Left lung (tissue), 4 donors: ENCODE measurements at regions not wholly inside any gene's neighbourhood (a gene's known extent, or its start where the extent isn't known, plus 50 kb on each side); places are given as distances from the start of the nearest gene placed in this dataset.
A peak's percentile ranks its signal among the peaks of the same experiment; 100 is the strongest.

Experiments
- ATAC-seq: fragments of 200-7000 bp; cut with Tn5 transposase; one replicate; pipeline ENCODE4 v1.9.1; 2020; ENCODE audit warnings: moderate library complexity
- DNase-seq, 4 donors: peaks; one replicate each; pipeline ENCODE4 v3.0.0-alpha.2; 2013 to 2020
- H3K27ac ChIP-seq, 2 donors: fragments of 200-600 bp; sonication (generic) in 1 of 2; one replicate each; pipeline versions ENCODE4 v1.5.0 to v1.8.0; 2020 to 2021
- H3K27me3 ChIP-seq, 2 donors: fragments of 200-600 bp; sonication (generic) in 1 of 2; one replicate each; pipeline versions ENCODE4 v1.5.0 to v1.8.0; 2020 to 2021
- H3K36me3 ChIP-seq, 2 donors: fragments of 200-600 bp; sonication (generic) in 1 of 2; one replicate each; pipeline versions ENCODE4 v1.5.0 to v1.8.0; 2020 to 2021
- H3K4me1 ChIP-seq, 2 donors: fragments of 200-600 bp; one replicate each; pipeline ENCODE4 v1.8.0; 2021
- H3K4me3 ChIP-seq, 2 donors: fragments of 200-600 bp; sonication (generic) in 1 of 2; one replicate each; pipeline versions ENCODE4 v1.5.0 to v1.8.0; 2020 to 2021; ENCODE audit warnings: mild to moderate bottlenecking in 1 of 2
- H3K9me3 ChIP-seq, 2 donors: fragments of 200-600 bp; sonication (generic) in 1 of 2; one replicate each; pipeline versions ENCODE4 v1.5.0 to v1.8.0; 2020 to 2021
- CTCF ChIP-seq, 2 donors: fragments of 200-600 bp; sonication (generic) in 1 of 2; IDR thresholded peaks; one replicate each; pipeline versions ENCODE4 v1.5.0 to v1.8.0; 2021; ENCODE audit warnings: antibody characterized with exemption in 2 of 2
- intact Hi-C, 2 donors: fragments of 100-400 bp; cut with DNase I; formaldehyde crosslinking; loops; one replicate each; pipeline versions ENCODE4 v1.11.2 to v1.14.2; 2022
- donor health status: DM: no; HTN: yes; CAD: no.
- donor health status: DM: no; HTN: no; CAD: no.

GRCh38 chr6:27608916-27609883 lies 136.3 kb upstream of the ZNF184 start:
- intact Hi-C loops = no loop called here

GRCh38 chr6:27605401-27606342 lies 132.8 kb upstream of the ZNF184 start:
- no peak overlapping the region for H3K27ac ChIP-seq
- H3K4me3 ChIP-seq = no peak overlapping the region
- peaks cover 28 to 93% of the 10 kb centered on the region in 2 donors for H3K27me3 ChIP-seq
- intact Hi-C loops = no loop called here
- ATAC-seq (no peak), DNase-seq (no peak)
- H3K36me3 ChIP-seq = no peaks in the 10 kb centered on the region
- H3K4me1 ChIP-seq = no peaks in the 10 kb centered on the region
- H3K9me3 ChIP-seq = peaks cover 0 to 5% of the 10 kb centered on the region in 2 donors
- no peak for TF ChIP-seq CTCF (IDR thresholded peaks at IDR 0.05)

More at GRCh38 chr6:27608916-27609883, 136.3 kb upstream of the ZNF184 start:
- peaks cover 5 to 91% of the 10 kb centered on the region in 2 donors for H3K27me3 ChIP-seq
- no peak overlapping the region for H3K27ac ChIP-seq
- H3K36me3 ChIP-seq = no peaks in the 10 kb centered on the region
- no peaks in the 10 kb centered on the region for H3K9me3 ChIP-seq
- peak in 1 of 2 donors; percentile 39 for TF ChIP-seq CTCF (IDR thresholded peaks at IDR 0.05)
- H3K4me1 ChIP-seq = no peaks in the 10 kb centered on the region
- ATAC-seq (peak; percentile 86), DNase-seq (no peak)
- no peak overlapping the region for H3K4me3 ChIP-seq

GRCh38 chr6:27604986-27605385 lies 132.1 kb upstream of the ZNF184 start:
- intact Hi-C loops = no loop called here
- no peak for DNase-seq
- no peak overlapping the region for H3K4me3 ChIP-seq
- no peak overlapping the region for H3K27ac ChIP-seq
- ATAC-seq = no peak
- no peaks in the 10 kb centered on the region for H3K36me3 ChIP-seq
- peaks cover 28 to 94% of the 10 kb centered on the region in 2 donors for H3K27me3 ChIP-seq
- no peaks in the 10 kb centered on the region for H3K4me1 ChIP-seq
- no peak for TF ChIP-seq CTCF (IDR thresholded peaks at IDR 0.05)
- H3K9me3 ChIP-seq = peaks cover 0 to 5% of the 10 kb centered on the region in 2 donors

- ATAC-seq (no peak), DNase-seq (no peak)
- intact Hi-C loops = no loop called here
- Histone ChIP-seq H3K4me3 (no peak overlapping the region), H3K36me3 (no peaks in the 10 kb centered on the region), H3K4me1 (no peaks in the 10 kb centered on the region), H3K27me3 (peaks cover 35 to 97% of the 10 kb centered on the region in 2 donors), H3K9me3 (peaks cover 0 to 5% of the 10 kb centered on the region in 2 donors), H3K27ac (no peak overlapping the region)
- TF ChIP-seq CTCF (IDR thresholded peaks at IDR 0.05) = no peak
Observed at GRCh38 chr6:27601668-27602254, 128.9 kb upstream of the ZNF184 start.
